K562 (cell line): ENCODE measurements at regions not wholly inside any gene's neighbourhood (a gene's known extent, or its start where the extent isn't known, plus 50 kb on each side); places are given as distances from the start of the nearest gene placed in this dataset.

Experiments
- ATAC-seq: fragments of 200-7000 bp; cut with Tn5 transposase; 3 replicates; pipeline ENCODE4 v1.9.1; 2020; ENCODE audit warnings: moderate library complexity
- BruUV-seq: library from RNA; stranded (reverse); fragments of 400-500 nt; replicated peaks from 2 replicates; lab custom pipeline; 2021; lab: Mats Ljungman, UMichigan
- CTCF ChIA-PET: fragments of 300-600 bp; formaldehyde crosslinking; extraction: SDS; loops from one replicate; lab custom pipeline; 2021; ENCODE audit warnings: low intra/inter-chr PET ratio; lab: Yijun Ruan, JAX
- POLR2A ChIA-PET: fragments of 300-600, 350-650 bp; sonication (Branson Sonifier 250); formaldehyde crosslinking; extraction: SDS; loops from one replicate; lab custom pipeline; 2021; ENCODE audit warnings: antibody characterized with exemption, inconsistent platforms; lab: Yijun Ruan, JAX
- DNase-seq, 4 experiments: peaks; one replicate each; pipeline versions ENCODE4 v3.0.0 to v3.0.0-alpha.2; 2011 to 2018; ENCODE audit warnings: low spot score in 3 of 4, mixed read lengths in 3 of 4; ENCODE audit errors: extremely low read depth in 1 of 4
- FAIRE-seq: peaks from 2 replicates; lab custom pipeline; 2011; peaks lifted over from hg19 to GRCh38; lab: Jason Lieb, UNC
- H2AFZ ChIP-seq: 2 replicates; pipeline ENCODE4 v1.6.0; 2011; ENCODE audit warnings: low read depth, low read length, control low read depth, inconsistent platforms
- H3K27ac ChIP-seq: fragments of 200-600 bp; 3 replicates; pipeline ENCODE4 v1.8.0; 2011; ENCODE audit warnings: low read depth, mild to moderate bottlenecking, control low read depth, inconsistent platforms, low read length, moderate library complexity, mixed read lengths; ENCODE audit errors: extremely low read depth
- H3K27me3 ChIP-seq, 2 experiments: fragments of 300-600 bp in 1 of 2; 2 replicates in 1 of 2; 3 replicates in 1 of 2; pipeline versions ENCODE4 v1.6.0 to v1.8.0; 2011; ENCODE audit warnings: inconsistent platforms in 2 of 2, low read length in 2 of 2, mild to moderate bottlenecking in 1 of 2, mixed read lengths in 1 of 2, moderate library complexity in 1 of 2; ENCODE audit not compliant: control insufficient read depth in 2 of 2, insufficient read depth in 2 of 2
- H3K36me3 ChIP-seq: fragments of 300-600 bp; 3 replicates; pipeline ENCODE4 v1.8.0; 2011; ENCODE audit warnings: mild to moderate bottlenecking, low read length, inconsistent platforms; ENCODE audit not compliant: control insufficient read depth, insufficient read depth
- H3K4me1 ChIP-seq, 2 experiments: fragments of 200-600 bp in 1 of 2; replicated peaks in 1 of 2; 2 replicates in 1 of 2; 3 replicates in 1 of 2; pipeline versions ENCODE4 v1.5.1 to v1.8.0; 2011; ENCODE audit warnings: inconsistent platforms in 2 of 2, low read length in 2 of 2, mild to moderate bottlenecking in 1 of 2, mixed read lengths in 1 of 2, moderate library complexity in 1 of 2; ENCODE audit not compliant: control insufficient read depth in 2 of 2, insufficient read depth in 2 of 2
- H3K4me2 ChIP-seq: 2 replicates; pipeline ENCODE4 v1.6.1; 2011; ENCODE audit warnings: low read length, control low read depth, inconsistent platforms, mixed read lengths; ENCODE audit not compliant: insufficient read depth
- H3K4me3 ChIP-seq: fragments of 200-600 bp; sonication (generic), shearing (Covaris generic); 2 replicates; pipeline ENCODE4 v1.5.1; 2016; ENCODE audit warnings: control low read depth, inconsistent platforms
- H3K79me2 ChIP-seq: fragments of 200-600 bp; 3 replicates; pipeline ENCODE4 v1.8.0; 2011; ENCODE audit warnings: low read length, inconsistent platforms; ENCODE audit not compliant: control insufficient read depth, insufficient read depth
- H3K9ac ChIP-seq, 2 experiments: 2 replicates each; pipeline versions ENCODE4 v1.6.0 to v1.6.1; 2011; ENCODE audit warnings: low read depth in 2 of 2, low read length in 2 of 2, control low read depth in 1 of 2, inconsistent platforms in 1 of 2, mild to moderate bottlenecking in 1 of 2, mixed read lengths in 1 of 2; ENCODE audit not compliant: insufficient read depth in 1 of 2
- H3K9me1 ChIP-seq: one replicate; pipeline ENCODE4 v1.6.0; 2011; ENCODE audit warnings: inconsistent platforms, mild to moderate bottlenecking, low read length, moderate library complexity; ENCODE audit not compliant: control insufficient read depth, insufficient read depth
- H3K9me3 ChIP-seq: replicated peaks from 2 replicates; pipeline ENCODE4 v1.5.1; 2011; ENCODE audit warnings: low read depth, low read length, inconsistent platforms; ENCODE audit not compliant: control insufficient read depth, insufficient read depth
- H4K20me1 ChIP-seq: replicated peaks from 2 replicates; pipeline ENCODE4 v1.6.1; 2011; ENCODE audit warnings: low read length, inconsistent platforms, mixed read lengths; ENCODE audit not compliant: control insufficient read depth, insufficient read depth
- DPF2 ChIP-seq: fragments of 450-650 bp; IDR thresholded peaks from 2 replicates; pipeline ENCODE4 v1.6.1; 2016
- HDAC8 ChIP-seq: fragments of 450-650 bp; IDR thresholded peaks from 2 replicates; pipeline ENCODE4 v1.6.1; 2016; ENCODE audit warnings: mild to moderate bottlenecking, missing genetic modification characterization, moderate library complexity, missing compliant biosample characterization
- PML ChIP-seq: IDR thresholded peaks from 2 replicates; pipeline ENCODE4 v1.6.1; 2012; ENCODE audit warnings: low read length, inconsistent platforms
- SMARCB1 ChIP-seq: IDR thresholded peaks from 2 replicates; pipeline ENCODE4 v1.6.1; 2011; ENCODE audit warnings: improper control_type of control experiment, low read depth; ENCODE audit not compliant: insufficient read length
- ZNF263 ChIP-seq: sonication (generic); formaldehyde crosslinking; IDR thresholded peaks from 2 replicates; pipeline ENCODE4 v1.8.0; 2022; ENCODE audit warnings: mild to moderate bottlenecking, missing genetic modification reagents, borderline replicate concordance
- ZNF75A ChIP-seq: fragments of 450-650 bp; formaldehyde crosslinking; IDR thresholded peaks from 2 replicates; pipeline ENCODE4 v1.4.0; 2020; ENCODE audit warnings: mild to moderate bottlenecking
- WGBS: fragments of 100-300 bp; shearing (Covaris generic); methylation state at CpG from one replicate; pipeline ENCODE4 v1.1.6; 2016; ENCODE audit warnings: low coverage, mixed read lengths; ENCODE audit not compliant: insufficient coverage; ENCODE audit errors: missing lambda C conversion rate; 5-methylcytosine and 5-hydroxymethylcytosine counted together
- in situ Hi-C: fragments of 300-500 bp; cut with MboI; formaldehyde crosslinking; loops from 4 replicates; pipeline ENCODE4 v1.15.0; 2018; ENCODE audit warnings: inconsistent platforms, mixed read lengths
- intact Hi-C: fragments of 100-400 bp; cut with micrococcal nuclease; formaldehyde crosslinking; loops from 2 replicates; pipeline ENCODE4 v1.14.2; 2022
- TF ChIP-seq, protein P1 (sequence below): fragments of 250-450 bp; sonication (Bioruptor Pico); IDR thresholded peaks from 2 replicates; pipeline ENCODE4 v1.5.0; 2021
- TF ChIP-seq, protein P2 (sequence below): sonication (generic); formaldehyde crosslinking; IDR thresholded peaks from 2 replicates; pipeline ENCODE4 v1.8.0; 2022; ENCODE audit warnings: mild to moderate bottlenecking, missing genetic modification reagents

DNA sequence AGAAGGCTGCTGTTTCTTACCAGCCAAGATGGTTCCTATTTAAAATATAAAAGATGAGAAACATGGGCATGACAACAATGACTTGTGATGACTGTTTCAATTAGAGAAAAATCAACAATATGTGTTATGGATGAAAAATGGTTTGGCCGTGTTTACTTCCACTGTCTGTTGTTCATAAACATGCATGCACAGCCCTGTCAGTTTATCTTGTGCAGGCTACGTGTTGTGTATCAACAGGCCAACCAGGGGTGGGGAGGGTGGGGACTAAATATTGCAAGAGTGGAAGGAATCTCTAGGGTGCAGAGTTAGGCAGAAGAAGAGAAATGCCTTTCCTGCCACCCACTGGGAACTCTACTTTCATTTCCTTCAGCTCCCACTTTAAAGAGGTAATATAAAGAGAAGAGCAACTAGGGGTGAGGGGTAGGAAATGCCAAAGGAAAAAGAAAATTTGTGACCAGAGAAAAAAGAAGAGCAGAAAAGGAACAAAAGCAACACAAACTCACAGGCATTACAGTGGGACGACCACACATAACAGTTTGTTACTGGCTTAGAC lies 116.8 kb upstream of the MEIS1 start:
- H3K27ac ChIP-seq, result no peak overlapping the region
- DNase-seq, result no peak
- TF ChIP-seq ZNF75A (no peak), PML (no peak), HDAC8 (tag) (no peak), ZNF263 (no peak), SMARCB1 (no peak), DPF2 (no peak)
- TF ChIP-seq, protein P1, sequence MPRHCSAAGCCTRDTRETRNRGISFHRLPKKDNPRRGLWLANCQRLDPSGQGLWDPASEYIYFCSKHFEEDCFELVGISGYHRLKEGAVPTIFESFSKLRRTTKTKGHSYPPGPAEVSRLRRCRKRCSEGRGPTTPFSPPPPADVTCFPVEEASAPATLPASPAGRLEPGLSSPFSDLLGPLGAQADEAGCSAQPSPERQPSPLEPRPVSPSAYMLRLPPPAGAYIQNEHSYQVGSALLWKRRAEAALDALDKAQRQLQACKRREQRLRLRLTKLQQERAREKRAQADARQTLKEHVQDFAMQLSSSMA (CRISPR knock-in tag), result no peak
- TF ChIP-seq, protein P2, sequence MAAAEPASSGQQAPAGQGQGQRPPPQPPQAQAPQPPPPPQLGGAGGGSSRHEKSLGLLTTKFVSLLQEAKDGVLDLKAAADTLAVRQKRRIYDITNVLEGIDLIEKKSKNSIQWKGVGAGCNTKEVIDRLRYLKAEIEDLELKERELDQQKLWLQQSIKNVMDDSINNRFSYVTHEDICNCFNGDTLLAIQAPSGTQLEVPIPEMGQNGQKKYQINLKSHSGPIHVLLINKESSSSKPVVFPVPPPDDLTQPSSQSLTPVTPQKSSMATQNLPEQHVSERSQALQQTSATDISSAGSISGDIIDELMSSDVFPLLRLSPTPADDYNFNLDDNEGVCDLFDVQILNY (CRISPR knock-in tag), result no peak
- TF ChIP-seq, all 486 proteins: peak for 0
- ChIA-PET CTCF (no interaction called here), POLR2A (no interaction called here)
- Histone ChIP-seq H3K27me3 (0 out of 5 replicates have a peak, but pooled peaks cover 0 to 2% of the 10 kb centered on the region in 2 experiments), H3K4me1 (no peaks in the 10 kb centered on the region), H3K9me3 (no peaks in the 10 kb centered on the region), H3K79me2 (no peaks in the 10 kb centered on the region), H3K36me3 (no peaks in the 10 kb centered on the region), H3K4me3 (no peak overlapping the region), H2AFZ (no peak overlapping the region), H3K9ac (no peak overlapping the region), H3K4me2 (no peak overlapping the region), H4K20me1 (no peaks in the 10 kb centered on the region), H3K9me1 (no peaks in the 10 kb centered on the region)
- intact Hi-C loops (no loop called here), in situ Hi-C loops (no loop called here)
- ATAC-seq, result no peak
- FAIRE-seq, result no peak
- WGBS, result 2% methylated on average over 3 of the region's 3 CpGs
- no TSS peak for BruUV-seq
